ENCODE measurements at regions not wholly inside any gene's neighbourhood (a gene's known extent, or its start where the extent isn't known, plus 50 kb on each side); places are given as distances from the start of the nearest gene placed in this dataset.

DNA sequence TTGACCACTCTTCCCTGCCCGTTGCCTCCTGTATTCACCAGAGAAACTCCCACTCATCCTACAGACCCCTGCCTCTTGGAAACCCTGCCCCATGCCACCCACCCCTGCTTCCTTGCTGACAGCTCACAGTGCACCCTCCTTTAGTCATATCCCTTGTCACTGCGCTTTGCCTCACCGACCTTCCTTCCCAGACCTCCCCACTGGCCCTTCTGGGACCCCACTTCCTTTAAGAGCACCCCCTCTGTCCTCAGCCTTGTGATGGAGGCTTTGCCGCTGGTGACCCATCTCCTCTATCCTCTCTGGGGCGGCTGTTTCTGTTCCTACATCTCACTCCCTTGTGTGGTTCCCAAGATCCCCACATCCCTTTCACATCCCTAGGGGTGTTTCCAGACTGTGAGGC, 92.8 kb upstream of the ZMIZ1 start:
- TF ChIP-seq, protein P1, sequence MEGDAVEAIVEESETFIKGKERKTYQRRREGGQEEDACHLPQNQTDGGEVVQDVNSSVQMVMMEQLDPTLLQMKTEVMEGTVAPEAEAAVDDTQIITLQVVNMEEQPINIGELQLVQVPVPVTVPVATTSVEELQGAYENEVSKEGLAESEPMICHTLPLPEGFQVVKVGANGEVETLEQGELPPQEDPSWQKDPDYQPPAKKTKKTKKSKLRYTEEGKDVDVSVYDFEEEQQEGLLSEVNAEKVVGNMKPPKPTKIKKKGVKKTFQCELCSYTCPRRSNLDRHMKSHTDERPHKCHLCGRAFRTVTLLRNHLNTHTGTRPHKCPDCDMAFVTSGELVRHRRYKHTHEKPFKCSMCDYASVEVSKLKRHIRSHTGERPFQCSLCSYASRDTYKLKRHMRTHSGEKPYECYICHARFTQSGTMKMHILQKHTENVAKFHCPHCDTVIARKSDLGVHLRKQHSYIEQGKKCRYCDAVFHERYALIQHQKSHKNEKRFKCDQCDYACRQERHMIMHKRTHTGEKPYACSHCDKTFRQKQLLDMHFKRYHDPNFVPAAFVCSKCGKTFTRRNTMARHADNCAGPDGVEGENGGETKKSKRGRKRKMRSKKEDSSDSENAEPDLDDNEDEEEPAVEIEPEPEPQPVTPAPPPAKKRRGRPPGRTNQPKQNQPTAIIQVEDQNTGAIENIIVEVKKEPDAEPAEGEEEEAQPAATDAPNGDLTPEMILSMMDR (IDR thresholded peaks at IDR 0.05; ENCODE audit: low read depth, low read length): no peak
- peaks cover 23% of the 10 kb centered on the region for H3K4me1 ChIP-seq

DNA sequence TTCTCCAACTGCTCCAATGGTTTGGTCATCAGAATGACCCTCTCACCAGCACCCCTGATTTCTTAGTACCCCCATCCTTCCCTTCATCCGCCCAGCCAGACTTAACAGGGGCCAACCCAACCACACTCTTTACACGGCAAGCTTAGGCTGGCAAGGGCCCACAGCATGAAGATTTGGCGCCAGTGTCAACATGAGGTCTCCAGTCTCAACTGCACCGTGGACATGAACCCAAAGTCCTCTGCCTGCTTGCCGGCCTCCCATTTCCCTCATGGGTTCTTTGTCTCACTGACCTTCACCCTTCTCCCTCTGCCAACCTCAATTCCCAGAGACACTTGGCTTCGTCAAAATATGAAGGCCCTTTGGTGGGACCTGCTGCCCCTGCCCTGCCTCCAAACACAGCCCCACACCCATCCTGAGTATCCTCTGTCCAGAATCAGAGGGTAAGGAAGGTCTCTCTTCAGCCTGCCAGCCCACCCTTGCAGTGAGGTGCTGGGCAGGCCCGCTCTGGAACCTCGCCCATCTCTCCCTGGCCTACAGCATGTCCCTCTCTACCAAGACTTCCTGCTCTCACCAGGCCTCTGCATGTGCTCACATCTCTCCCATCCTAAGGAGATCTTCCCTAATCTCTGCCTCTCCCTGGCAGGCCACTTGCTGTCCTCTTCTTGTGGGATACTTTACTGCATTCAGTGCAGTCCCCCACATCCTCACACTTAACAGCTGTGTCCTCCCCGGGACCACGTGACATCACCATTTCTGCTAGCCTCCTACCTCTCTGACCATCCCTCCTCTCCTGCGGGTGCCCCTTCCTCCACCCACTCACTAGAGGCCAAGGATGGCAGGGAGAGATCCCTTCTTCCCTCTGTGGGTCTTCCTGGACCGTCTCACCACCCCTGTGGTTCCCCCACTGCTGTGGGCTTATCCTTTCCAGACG, 91.7 kb upstream of the ZMIZ1 start:
- TF ChIP-seq, protein P1 (IDR thresholded peaks at IDR 0.05; ENCODE audit: low read depth, low read length): no peak
- H3K9me3 ChIP-seq: no peaks in the 10 kb centered on the region
- no peaks in the 10 kb centered on the region for H3K36me3 ChIP-seq
- no peaks in the 10 kb centered on the region for H3K27me3 ChIP-seq
- H3K4me3 ChIP-seq (ENCODE audit: low read depth, low read length): no peak overlapping the region
- DNase-seq: no peak
- H3K4me1 ChIP-seq: peaks cover 20% of the 10 kb centered on the region

More for the DNA sequence above, 92.8 kb upstream of the ZMIZ1 start:
- H3K9me3 ChIP-seq: no peaks in the 10 kb centered on the region
- H3K27me3 ChIP-seq: no peaks in the 10 kb centered on the region
- no peaks in the 10 kb centered on the region for H3K36me3 ChIP-seq
- DNase-seq: no peak
- H3K4me3 ChIP-seq (ENCODE audit: low read depth, low read length): no peak overlapping the region

DNA sequence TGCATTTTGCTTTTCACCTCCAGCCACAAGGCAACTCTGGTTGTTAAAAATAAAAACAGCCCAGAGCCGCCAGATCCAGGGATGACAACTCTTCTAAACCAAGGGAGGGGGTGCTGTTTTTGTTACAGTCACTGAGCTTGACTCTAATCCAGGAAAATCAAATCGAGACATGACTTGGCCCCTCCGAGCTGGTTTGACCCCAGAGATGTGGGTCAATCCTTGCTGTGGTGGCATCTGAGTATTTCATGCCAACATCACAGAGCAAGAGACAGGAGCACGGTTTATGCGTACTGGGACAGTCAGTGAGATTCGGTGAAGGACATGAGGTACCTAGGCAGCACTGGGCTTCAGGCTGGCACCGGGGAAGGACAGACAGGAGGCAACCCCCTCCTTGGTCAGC, 88.8 kb upstream of the ZMIZ1 start:
- DNase-seq: no peak
- no peaks in the 10 kb centered on the region for H3K36me3 ChIP-seq
- H3K27me3 ChIP-seq: no peaks in the 10 kb centered on the region
- no peaks in the 10 kb centered on the region for H3K9me3 ChIP-seq
- H3K4me3 ChIP-seq (ENCODE audit: low read depth, low read length): no peak overlapping the region
- TF ChIP-seq, protein P1 (IDR thresholded peaks at IDR 0.05; ENCODE audit: low read depth, low read length): no peak
- H3K4me1 ChIP-seq: peaks cover 2% of the 10 kb centered on the region; the same call in 1 of the 2 replicates

DNA sequence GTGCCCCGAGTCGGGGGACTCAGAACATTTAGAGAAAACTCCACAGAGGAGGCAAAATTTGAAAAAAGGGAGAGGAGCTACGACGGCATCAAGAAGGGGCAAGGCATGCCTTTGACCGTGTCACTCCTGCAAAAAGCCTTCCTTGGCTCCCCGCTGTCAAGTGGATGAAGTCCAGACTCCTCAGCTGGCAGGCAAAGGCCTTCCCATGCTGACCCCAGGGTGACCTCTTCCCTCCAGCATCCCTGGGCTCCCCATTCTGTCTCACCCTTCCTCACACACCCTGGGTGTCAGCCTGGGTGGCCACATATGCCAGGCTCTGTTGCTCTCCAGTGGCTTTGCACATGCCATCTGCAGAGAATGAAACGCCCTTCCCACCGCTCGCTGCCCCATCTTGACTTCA, 88.4 kb upstream of the ZMIZ1 start:
- TF ChIP-seq, protein P1 (IDR thresholded peaks at IDR 0.05; ENCODE audit: low read depth, low read length): no peak
- no peak for DNase-seq
- Histone ChIP-seq H3K4me3 (ENCODE audit: low read depth, low read length) (no peak overlapping the region), H3K27me3 (no peaks in the 10 kb centered on the region), H3K36me3 (no peaks in the 10 kb centered on the region), H3K9me3 (no peaks in the 10 kb centered on the region), H3K4me1 (no peaks in the 10 kb centered on the region)

DNA sequence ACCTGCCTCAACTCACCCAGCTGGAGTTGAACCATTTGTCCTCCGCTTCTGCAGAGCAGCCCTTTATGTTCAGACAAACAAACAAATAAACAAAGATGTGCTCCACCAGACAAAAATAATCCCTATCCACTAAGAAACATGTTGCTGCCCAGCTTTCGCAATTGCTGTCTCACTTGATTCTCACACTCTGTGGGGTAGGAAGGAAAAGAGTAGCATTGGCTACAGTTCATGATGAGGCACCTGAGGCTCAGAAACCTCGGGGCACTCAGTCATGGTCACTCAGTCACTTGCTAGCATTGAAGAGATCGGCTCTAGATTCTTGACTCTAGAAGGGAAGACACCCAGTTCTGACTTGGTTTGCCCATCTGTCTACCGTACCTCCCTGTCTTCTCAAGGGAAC, 88.0 kb upstream of the ZMIZ1 start:
- Histone ChIP-seq H3K36me3 (no peaks in the 10 kb centered on the region), H3K4me1 (no peaks in the 10 kb centered on the region), H3K9me3 (no peaks in the 10 kb centered on the region), H3K4me3 (ENCODE audit: low read depth, low read length) (no peak overlapping the region), H3K27me3 (no peaks in the 10 kb centered on the region)
- TF ChIP-seq, protein P1 (IDR thresholded peaks at IDR 0.05; ENCODE audit: low read depth, low read length): no peak
- no peak for DNase-seq
